DND-41 (cell line): ENCODE measurements at regions not wholly inside any gene's neighbourhood (a gene's known extent, or its start where the extent isn't known, plus 50 kb on each side); places are given as distances from the start of the nearest gene placed in this dataset.

ENCODE experiments used
- ATAC-seq: fragments of 200-7000 bp; cut with Tn5 transposase; 3 replicates; pipeline ENCODE4 v1.9.1; 2021; ENCODE audit warnings: low read depth; ENCODE audit not compliant: insufficient read depth
- DNase-seq: peaks from one replicate; pipeline ENCODE4 v3.0.0-alpha.2; 2020
- H2AFZ ChIP-seq: 2 replicates; pipeline ENCODE4 v1.6.0; 2012; ENCODE audit warnings: low read depth, low read length
- H3K27ac ChIP-seq: 2 replicates; pipeline ENCODE4 v1.5.1; 2012; ENCODE audit warnings: low read length, inconsistent platforms
- H3K27me3 ChIP-seq: fragments of 200-600 bp; sonication (generic); 2 replicates; pipeline ENCODE4 v1.6.0; 2012; ENCODE audit warnings: low read length, mild to moderate bottlenecking, inconsistent platforms; ENCODE audit not compliant: insufficient read depth, poor library complexity
- H3K36me3 ChIP-seq: 2 replicates; pipeline ENCODE4 v1.5.1; 2012; ENCODE audit warnings: low read length, inconsistent platforms; ENCODE audit not compliant: insufficient read depth
- H3K4me1 ChIP-seq: 2 replicates; pipeline ENCODE4 v1.5.1; 2012; ENCODE audit warnings: mild to moderate bottlenecking, low read length; ENCODE audit not compliant: insufficient read depth
- H3K4me2 ChIP-seq: 2 replicates; pipeline ENCODE4 v1.6.0; 2012; ENCODE audit warnings: mild to moderate bottlenecking, moderate library complexity, low read length, inconsistent platforms; ENCODE audit not compliant: insufficient read depth
- H3K4me3 ChIP-seq, 2 experiments: fragments of 200-600 bp in 1 of 2; shearing (Covaris generic) in 1 of 2; 2 replicates each; pipeline ENCODE4 v1.5.1; 2012 to 2016; ENCODE audit warnings: inconsistent platforms in 2 of 2, low read length in 2 of 2, mild to moderate bottlenecking in 2 of 2, low read depth in 1 of 2, moderate library complexity in 1 of 2
- H3K79me2 ChIP-seq: 2 replicates; pipeline ENCODE4 v1.6.0; 2012; ENCODE audit warnings: low read length, inconsistent platforms; ENCODE audit not compliant: insufficient read depth
- H3K9ac ChIP-seq: 2 replicates; pipeline ENCODE4 v1.6.0; 2012; ENCODE audit warnings: low read depth, mild to moderate bottlenecking, inconsistent platforms, low read length, moderate library complexity
- H3K9me3 ChIP-seq: 2 replicates; pipeline ENCODE4 v1.5.1; 2012; ENCODE audit warnings: low read length, moderate library complexity, mild to moderate bottlenecking, inconsistent platforms; ENCODE audit not compliant: insufficient read depth, severe bottlenecking
- H4K20me1 ChIP-seq: 2 replicates; pipeline ENCODE4 v1.6.0; 2012; ENCODE audit warnings: low read length; ENCODE audit not compliant: insufficient read depth
- EZH2 ChIP-seq: IDR thresholded peaks from 3 replicates; pipeline ENCODE4 v1.6.1; 2012; ENCODE audit warnings: borderline replicate concordance, low read depth, mild to moderate bottlenecking, moderate library complexity, low read length, inconsistent platforms; ENCODE audit not compliant: severe bottlenecking
- TF ChIP-seq, protein P1 (sequence below): IDR thresholded peaks from 2 replicates; pipeline ENCODE4 v1.5.1; 2012; ENCODE audit warnings: borderline replicate concordance, low read length, moderate library complexity, mild to moderate bottlenecking; ENCODE audit not compliant: poor library complexity, severe bottlenecking; ENCODE audit errors: extremely low read depth

- no peak for ATAC-seq
- no peak for TF ChIP-seq EZH2
- TF ChIP-seq, protein P1, sequence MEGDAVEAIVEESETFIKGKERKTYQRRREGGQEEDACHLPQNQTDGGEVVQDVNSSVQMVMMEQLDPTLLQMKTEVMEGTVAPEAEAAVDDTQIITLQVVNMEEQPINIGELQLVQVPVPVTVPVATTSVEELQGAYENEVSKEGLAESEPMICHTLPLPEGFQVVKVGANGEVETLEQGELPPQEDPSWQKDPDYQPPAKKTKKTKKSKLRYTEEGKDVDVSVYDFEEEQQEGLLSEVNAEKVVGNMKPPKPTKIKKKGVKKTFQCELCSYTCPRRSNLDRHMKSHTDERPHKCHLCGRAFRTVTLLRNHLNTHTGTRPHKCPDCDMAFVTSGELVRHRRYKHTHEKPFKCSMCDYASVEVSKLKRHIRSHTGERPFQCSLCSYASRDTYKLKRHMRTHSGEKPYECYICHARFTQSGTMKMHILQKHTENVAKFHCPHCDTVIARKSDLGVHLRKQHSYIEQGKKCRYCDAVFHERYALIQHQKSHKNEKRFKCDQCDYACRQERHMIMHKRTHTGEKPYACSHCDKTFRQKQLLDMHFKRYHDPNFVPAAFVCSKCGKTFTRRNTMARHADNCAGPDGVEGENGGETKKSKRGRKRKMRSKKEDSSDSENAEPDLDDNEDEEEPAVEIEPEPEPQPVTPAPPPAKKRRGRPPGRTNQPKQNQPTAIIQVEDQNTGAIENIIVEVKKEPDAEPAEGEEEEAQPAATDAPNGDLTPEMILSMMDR: no peak
- H3K9me3 ChIP-seq: no peaks in the 10 kb centered on the region
- no peaks in the 10 kb centered on the region for H4K20me1 ChIP-seq
- H3K79me2 ChIP-seq: no peaks in the 10 kb centered on the region
- H3K9ac ChIP-seq: no peak overlapping the region
- H3K4me2 ChIP-seq: no peak overlapping the region
- no peak for DNase-seq
- no peak overlapping the region for H3K27ac ChIP-seq
- no peaks in the 10 kb centered on the region for H3K4me1 ChIP-seq
- H3K36me3 ChIP-seq: no peaks in the 10 kb centered on the region
- H3K4me3 ChIP-seq: no peak overlapping the region
- H3K27me3 ChIP-seq: peaks cover 3% of the 10 kb centered on the region
- no peak overlapping the region for H2AFZ ChIP-seq
These were observed 227.6 kb upstream of the PDE3A start for GRCh38 chr12:20140751-20141150.

DNA sequence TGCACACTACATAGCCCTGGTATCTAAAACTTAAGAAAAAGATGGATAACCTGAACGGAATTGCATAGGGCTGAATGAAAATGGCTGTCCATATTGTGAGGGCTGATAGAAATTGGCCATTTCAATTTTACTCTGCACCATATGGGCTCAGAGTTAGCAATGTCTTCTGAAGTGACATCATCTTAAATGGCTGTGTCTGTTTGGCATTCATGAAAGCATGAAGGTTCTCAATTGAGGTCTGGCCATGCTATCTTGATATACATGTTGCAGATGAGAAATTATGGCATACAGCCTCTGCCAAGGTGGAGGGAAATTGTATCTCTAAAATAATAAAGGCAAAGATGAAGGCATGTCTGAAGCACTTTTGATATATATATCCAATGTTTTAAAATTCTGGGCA, 226.0 kb upstream of the PDE3A start:
- Histone ChIP-seq H3K9ac (no peak overlapping the region), H3K27me3 (peaks cover 3% of the 10 kb centered on the region), H4K20me1 (no peaks in the 10 kb centered on the region), H3K4me1 (no peaks in the 10 kb centered on the region), H3K36me3 (no peaks in the 10 kb centered on the region), H3K27ac (no peak overlapping the region), H3K4me3 (no peak overlapping the region), H3K9me3 (no peaks in the 10 kb centered on the region), H3K79me2 (no peaks in the 10 kb centered on the region), H3K4me2 (no peak overlapping the region), H2AFZ (no peak overlapping the region)
- no peak for TF ChIP-seq EZH2
- TF ChIP-seq, protein P1: no peak
- DNase-seq (no peak), ATAC-seq (no peak)

- Histone ChIP-seq H3K79me2 (no peaks in the 10 kb centered on the region), H4K20me1 (no peaks in the 10 kb centered on the region), H3K27me3 (peaks cover 3% of the 10 kb centered on the region), H3K9me3 (no peaks in the 10 kb centered on the region), H3K36me3 (no peaks in the 10 kb centered on the region), H3K4me3 (no peak overlapping the region), H3K4me1 (no peaks in the 10 kb centered on the region), H3K27ac (no peak overlapping the region), H3K4me2 (no peak overlapping the region), H2AFZ (no peak overlapping the region), H3K9ac (no peak overlapping the region)
- DNase-seq (no peak), ATAC-seq (no peak)
- no peak for TF ChIP-seq EZH2
- TF ChIP-seq, protein P1: no peak
These were observed 225.4 kb upstream of the PDE3A start for GRCh38 chr12:20142956-20143355.

- DNase-seq: no peak
- Histone ChIP-seq H3K9ac (no peak overlapping the region), H3K4me3 (no peak overlapping the region), H3K4me2 (no peak overlapping the region), H3K27ac (no peak overlapping the region), H2AFZ (no peak overlapping the region), H3K27me3 (peaks cover 3% of the 10 kb centered on the region), H3K36me3 (no peaks in the 10 kb centered on the region), H3K4me1 (no peaks in the 10 kb centered on the region), H4K20me1 (no peaks in the 10 kb centered on the region), H3K9me3 (no peaks in the 10 kb centered on the region), H3K79me2 (no peaks in the 10 kb centered on the region)
- ATAC-seq: no peak
- TF ChIP-seq EZH2: no peak
- TF ChIP-seq, protein P1: no peak
These were observed 224.0 kb upstream of the PDE3A start for GRCh38 chr12:20144341-20144740.
